GM21423 (cell line): ENCODE measurements at regions not wholly inside any gene's neighbourhood (a gene's known extent, or its start where the extent isn't known, plus 50 kb on each side); places are given as distances from the start of the nearest gene placed in this dataset.

ENCODE experiments used
- ATAC-seq: cut with Tn5 transposase; IDR thresholded peaks from one replicate; pipeline ENCODE4 v1.9.1; 2021; ENCODE audit warnings: mild to moderate bottlenecking, moderate library complexity; ENCODE audit not compliant: unreplicated experiment

DNA sequence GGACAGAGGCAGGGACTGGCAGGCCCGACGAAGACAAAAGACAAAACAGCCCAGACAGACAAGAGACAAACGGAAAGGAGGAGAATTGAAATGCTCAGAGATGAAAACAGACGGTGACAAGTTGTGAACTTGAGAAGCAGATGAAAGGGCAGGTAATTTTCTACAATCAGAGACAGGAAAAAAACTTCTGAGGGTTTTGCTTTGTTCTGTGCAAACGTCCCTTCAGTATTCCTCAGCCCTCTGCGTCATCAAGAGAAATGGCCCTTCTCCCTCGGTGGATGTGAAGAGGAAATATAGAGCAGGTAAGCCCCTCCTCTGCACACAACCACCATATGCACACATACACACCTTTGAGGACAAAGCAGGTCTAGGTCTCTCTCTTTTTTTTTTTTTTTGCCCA lies 206.6 kb downstream of the UACA start:
- no peak for ATAC-seq

DNA sequence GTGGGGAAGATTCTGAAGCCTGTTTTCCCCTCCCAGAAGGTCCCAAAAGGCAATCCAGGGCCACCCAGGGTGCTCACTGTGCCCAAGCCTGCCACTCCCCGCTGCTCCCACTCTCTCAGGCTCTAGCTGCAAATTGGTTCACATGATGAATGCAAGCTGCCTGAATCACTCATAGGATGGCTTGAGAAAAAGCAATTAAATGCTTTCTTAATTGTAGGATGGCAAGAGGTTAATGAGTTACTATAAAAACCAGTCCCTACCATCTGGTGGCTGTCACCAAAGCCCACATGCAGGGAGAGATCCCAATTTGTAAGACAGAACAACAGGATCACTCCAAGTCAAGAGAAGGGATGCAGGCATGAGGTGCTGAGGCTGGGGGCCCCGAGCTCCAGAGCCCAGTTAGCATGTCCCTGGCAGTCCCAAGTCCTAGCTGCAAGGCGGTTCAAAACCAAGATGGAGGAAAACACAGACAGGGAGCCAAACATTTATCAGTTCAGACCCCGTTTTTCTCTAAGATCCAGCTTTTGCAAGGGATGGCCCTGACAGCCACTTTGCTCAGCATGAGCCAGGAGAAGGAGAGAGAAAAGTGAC lies 207.1 kb downstream of the UACA start:
- ATAC-seq, result no peak

GRCh38 chr15:70555713-70556112 lies 207.6 kb downstream of the UACA start:
- no peak for ATAC-seq

- ATAC-seq, result no peak
Observed at GRCh38 chr15:70547846-70548487, 215.4 kb downstream of the UACA start.

DNA sequence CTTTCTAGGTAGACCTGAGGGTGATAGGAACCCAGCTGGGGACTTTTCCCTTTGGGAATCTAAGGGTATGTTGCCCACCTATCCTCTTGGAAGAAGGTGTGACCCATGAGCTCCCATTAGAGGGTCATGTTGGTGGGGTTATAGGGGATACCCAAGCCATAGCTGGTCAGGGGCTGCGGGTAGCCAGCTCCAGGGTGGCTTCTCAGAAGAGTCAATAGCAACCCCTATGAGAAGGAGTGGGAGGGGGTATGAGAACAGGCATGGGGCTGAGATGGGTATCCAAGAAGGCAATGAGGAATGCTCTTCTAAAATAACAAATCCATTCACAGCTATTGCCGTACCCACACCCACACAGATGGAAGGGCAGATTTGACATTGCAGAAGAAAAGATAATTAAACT lies 217.8 kb downstream of the UACA start:
- ATAC-seq, result no peak

GRCh38 chr15:70541511-70541910 lies 221.8 kb downstream of the UACA start:
- ATAC-seq, result no peak

DNA sequence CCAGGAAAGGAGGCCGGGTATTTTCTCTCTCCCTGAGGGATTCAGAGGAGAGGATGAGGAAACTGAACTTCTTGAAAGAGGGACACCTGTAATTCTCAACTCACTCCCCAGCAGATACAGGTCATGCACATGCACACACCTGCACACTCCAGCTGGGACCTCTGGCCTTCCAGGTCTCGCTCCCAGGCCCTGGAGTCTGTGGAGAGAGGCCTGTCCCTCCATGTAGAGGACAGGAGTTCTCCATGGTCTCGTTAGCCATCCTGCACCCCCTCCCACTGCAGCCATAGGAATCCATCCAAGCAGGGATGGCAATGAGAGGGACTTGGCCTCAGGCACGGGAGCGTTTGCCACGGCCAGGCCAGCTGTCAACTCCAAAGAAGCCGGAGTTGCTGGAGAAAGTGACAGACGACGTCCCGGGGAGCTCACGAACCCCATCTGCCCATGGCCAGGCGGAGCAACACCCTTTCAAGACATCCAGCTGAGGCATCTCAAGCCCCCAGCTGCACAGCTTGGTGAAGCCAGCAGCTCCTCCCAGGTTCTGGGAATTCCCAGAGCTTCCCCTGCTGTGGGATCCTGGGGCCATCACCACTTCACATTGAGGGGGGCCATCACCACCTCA lies 223.3 kb downstream of the UACA start:
- no peak for ATAC-seq

GRCh38 chr15:70539409-70539808 lies 223.9 kb downstream of the UACA start:
- ATAC-seq, result no peak

- no peak for ATAC-seq
Observed at GRCh38 chr15:70538278-70538677, 225.1 kb downstream of the UACA start.

GRCh38 chr15:70535955-70536338 lies 227.4 kb downstream of the UACA start:
- ATAC-seq, result no peak

GRCh38 chr15:70535071-70535954 lies 228.0 kb downstream of the UACA start:
- ATAC-seq, result no peak

- ATAC-seq, result no peak
Observed at GRCh38 chr15:70533931-70534742, 229.2 kb downstream of the UACA start.

DNA sequence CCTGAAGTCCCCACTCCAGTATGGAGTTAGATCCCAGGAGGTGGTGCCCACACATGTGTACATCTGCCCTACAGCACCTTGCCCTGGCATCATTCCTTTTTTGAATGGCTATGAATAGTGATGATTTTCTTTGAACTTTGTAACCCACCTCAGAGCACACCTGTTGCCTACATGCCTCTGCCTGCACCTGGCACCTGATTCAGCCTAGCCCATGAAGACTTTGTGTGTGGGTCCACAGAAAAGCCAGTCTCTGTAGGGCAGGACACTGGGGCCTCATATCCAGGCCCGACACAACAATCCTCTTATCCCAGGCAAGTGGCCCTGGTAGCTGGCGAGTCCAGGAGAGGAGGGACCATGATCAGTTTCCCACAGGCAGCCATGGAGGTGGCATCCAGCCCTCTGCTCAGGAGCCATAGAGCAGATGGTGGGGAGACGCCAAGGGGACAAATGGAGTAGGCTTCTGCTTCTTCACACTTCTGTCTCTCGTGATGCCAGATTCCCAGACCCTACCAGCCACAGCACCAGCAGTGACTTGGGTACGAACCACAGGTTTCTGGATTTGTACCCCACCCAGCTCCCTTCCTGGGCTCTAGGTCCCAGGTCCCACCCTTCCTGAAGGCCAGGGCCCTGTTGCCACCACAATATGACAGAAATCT lies 230.7 kb downstream of the UACA start:
- no peak for ATAC-seq

DNA sequence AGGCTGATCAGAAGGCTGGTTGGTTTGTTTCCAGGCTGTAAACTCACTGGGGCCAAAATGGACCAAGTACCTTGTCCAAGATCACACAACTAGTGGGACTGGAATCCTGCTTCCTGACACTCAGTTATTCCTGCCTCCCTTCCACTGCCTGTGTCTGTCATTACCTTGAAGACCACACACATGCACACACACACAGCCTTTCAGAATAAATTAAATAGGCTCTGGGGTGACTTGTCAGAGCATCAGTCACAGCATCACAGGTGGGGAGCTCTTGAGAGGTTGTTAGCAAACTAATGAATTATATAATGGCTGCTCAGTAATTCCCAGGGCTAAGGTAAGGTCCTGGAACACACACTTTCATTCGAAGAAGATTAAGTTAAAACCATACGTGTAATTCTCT lies 231.8 kb downstream of the UACA start:
- no peak for ATAC-seq

DNA sequence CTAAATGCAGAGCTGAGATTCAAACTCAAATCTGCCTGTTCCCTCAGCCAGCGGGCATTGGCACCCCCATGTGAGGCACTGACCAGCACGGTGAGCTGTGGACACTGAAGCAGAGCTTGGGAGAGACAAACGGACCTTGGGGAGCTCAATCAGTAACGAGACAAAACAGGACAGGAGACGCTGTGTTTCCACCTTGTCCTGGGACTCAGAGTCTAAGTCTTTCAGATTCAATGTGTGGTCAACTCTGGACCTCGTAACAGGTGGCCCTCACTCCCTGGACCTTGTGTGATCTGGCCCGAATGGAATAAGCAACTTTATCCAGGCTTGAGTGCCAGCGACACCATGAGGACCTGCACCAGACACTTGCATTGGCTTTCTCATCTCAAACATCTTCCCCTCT lies 232.5 kb downstream of the UACA start:
- no peak for ATAC-seq

DNA sequence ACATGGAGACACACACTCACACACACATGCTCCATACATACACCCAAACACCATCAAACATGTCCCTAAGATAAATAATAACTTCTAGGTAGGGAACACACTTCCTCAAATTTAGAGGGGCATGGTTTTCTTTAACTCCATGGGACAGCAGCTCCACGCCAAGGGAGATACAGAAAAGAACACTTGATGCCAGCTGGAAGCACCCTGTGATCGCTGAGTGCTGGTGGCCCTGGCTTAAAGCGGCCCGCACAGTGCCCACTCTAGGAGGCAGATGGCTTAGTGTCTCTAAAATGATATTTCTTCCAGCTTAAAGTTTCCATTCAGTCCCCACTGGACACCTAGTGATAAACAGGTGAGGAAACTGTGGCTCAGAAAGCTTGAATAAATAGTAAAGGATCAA lies 232.9 kb downstream of the UACA start:
- no peak for ATAC-seq

GRCh38 chr15:70530017-70530499 lies 233.3 kb downstream of the UACA start:
- ATAC-seq, result no peak

DNA sequence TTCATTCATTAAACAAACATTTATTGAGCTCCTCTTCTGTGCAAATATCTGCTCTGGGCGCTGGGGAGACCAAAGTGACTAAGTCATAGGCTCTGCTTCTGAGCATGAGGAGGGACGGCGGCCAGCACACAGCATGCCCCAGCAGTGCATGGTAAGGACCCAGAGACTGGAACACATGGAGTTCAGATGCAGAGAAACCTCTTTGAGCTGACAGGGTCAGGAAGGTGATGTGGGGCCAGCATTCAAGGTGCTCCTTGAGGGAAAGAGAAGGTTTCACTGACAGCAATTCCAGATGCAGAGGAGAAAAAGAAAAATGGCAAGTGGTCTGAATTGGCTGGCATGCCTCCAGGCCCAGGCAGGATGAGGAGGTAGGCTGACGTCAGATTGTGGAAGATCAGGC lies 234.5 kb downstream of the UACA start:
- no peak for ATAC-seq

GRCh38 chr15:70528270-70528706 lies 235.1 kb downstream of the UACA start:
- ATAC-seq, result peak; percentile 81

DNA sequence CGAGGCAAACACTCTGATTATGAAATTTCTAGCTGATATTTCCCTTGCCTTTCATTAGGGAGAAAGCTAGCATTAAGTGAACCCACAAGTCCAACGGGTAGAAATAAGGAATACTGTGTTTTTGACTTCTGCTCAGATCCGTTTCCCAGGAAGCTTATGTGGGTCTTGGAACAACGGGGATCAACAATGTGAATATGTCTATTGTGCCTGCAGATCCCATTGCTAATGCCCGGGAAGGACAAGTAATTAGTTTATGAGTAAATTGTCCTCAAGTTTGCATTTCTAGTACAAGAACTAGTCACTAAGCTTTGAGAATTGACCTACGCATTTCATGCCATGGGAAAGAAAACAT lies 236.4 kb downstream of the UACA start:
- no peak for ATAC-seq
